ENCODE measurements at regions not wholly inside any gene's neighbourhood (a gene's known extent, or its start where the extent isn't known, plus 50 kb on each side); places are given as distances from the start of the nearest gene placed in this dataset.

GRCh38 chr2:22282916-22283315 is 1102.1 kb upstream of the KLHL29 start:
- no peak for TF ChIP-seq ATF3 (IDR thresholded peaks at IDR 0.05)
- TF ChIP-seq CTCF (IDR thresholded peaks at IDR 0.05 in 2 of 3, conservative IDR thresholded peaks at IDR 0.05 in 1 of 3; ENCODE audit: borderline replicate concordance in 1 of 3, insufficient read depth in 1 of 3, low read depth in 2 of 3, low read length in 2 of 3): no peak
- no peak for TF ChIP-seq SP1 (IDR thresholded peaks at IDR 0.05; ENCODE audit: low read depth)
- TF ChIP-seq, protein P1, sequence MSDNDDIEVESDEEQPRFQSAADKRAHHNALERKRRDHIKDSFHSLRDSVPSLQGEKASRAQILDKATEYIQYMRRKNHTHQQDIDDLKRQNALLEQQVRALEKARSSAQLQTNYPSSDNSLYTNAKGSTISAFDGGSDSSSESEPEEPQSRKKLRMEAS (IDR thresholded peaks at IDR 0.05): no peak
